ENCODE measurements at regions not wholly inside any gene's neighbourhood (a gene's known extent, or its start where the extent isn't known, plus 50 kb on each side); places are given as distances from the start of the nearest gene placed in this dataset.

DNA sequence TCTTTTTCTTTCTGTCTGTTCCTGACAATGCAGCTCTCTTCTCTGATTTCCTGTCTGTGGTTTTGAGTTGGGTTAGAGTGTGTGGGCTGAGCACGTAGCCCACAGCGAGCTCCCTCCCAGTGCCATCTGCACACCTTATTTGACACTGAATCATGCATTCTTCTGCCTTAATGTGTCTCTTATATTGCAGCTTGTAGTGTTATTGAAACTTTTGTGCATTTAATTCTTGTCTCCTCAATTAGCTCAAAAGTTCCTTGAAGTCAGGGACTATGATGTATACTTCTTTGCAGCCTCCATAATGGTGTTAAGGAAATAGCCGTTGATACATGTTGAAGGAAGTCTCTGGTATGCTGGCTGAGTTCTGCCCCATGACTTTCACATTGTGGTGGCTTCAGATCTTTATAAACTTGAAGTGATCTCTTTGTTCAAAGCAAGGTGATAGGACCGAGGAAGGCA is 576.2 kb upstream of the CLINT1 start:
- DNase-seq: no peak

DNA sequence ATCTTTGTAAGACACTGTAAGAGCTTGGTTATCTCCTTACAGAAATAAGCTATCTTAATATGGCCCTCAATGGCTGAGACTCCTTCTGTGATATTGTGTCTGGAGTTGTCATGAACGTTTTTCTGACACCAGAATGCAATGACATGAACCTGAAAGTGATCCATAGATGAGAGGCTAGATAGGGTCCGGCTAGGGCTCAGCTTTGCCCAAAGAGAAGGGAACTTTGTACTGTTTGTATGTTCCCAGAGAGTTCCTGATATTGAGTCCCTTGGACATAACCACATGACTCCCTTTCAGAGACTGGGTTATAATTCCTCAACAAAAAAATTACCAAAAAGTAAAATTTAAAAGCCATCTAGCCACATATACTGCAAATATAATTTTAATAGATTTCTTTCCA is 575.8 kb upstream of the CLINT1 start:
- DNase-seq: no peak

DNA sequence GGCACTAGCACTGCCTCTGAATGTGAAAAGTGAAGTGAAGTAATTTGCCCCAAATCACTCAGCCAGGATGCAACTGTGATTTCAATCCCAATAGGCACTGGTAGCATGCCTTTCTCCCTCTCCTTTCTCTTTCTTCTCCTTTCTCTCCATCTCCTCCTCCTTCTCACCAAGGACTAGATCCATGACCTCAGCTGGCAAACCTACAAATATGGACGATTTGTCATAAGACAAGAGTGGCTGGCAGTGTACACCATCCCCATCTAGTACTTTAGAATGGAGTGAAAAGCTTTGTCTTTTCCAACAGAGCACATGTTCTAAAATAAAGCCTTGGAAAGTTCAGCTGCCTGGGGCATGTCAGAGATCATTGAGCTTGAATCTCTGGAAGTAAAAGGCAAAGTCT is 574.7 kb upstream of the CLINT1 start:
- no peak for DNase-seq

DNA sequence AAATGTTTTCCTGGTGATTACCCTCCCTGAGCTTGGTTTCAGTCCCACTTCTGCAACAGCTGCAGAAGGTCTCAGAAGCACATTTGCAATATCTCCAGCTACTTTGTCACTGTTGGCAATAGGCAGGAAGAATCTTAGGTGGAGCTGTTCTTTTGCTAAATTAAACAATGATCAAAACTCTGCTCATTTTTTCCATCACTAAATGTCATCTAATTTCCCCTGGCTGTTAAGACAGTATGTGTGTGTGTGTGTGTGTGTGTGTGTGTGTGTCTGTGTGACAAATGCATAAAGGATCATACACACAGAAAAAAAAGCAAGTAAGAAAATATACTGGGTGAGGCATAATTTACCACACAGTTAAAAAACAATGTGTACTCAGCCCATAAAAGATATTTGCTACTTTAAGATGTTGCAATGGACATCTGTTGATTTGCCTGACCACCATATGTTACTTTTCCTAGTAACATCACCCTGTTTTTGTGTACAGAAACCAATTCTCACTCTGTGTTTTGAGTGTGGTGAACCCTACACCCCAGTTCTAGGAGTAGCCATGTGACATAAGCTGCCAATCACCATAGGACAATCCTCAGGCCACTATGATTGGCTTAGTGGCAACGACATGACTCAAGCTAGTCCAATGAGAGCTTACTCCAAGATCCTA is 572.6 kb upstream of the CLINT1 start:
- no peak for DNase-seq

DNA sequence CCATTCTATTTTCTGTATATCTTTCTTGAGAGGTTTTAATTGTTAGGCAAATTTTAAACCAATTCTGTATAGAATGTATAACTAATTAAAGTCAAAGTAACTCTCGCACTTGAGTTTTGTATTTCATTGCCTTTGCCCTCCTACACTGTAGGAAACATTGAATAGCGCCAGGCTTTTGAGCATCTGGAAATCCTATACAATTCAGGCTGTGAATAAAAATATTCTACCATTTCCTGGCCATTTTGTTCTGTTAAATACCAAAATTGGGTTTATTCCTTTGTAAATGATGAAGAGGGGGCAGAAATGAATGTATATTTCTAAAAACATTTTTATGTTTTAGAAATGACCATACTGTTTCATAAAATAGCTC is 571.8 kb upstream of the CLINT1 start:
- DNase-seq: no peak

DNA sequence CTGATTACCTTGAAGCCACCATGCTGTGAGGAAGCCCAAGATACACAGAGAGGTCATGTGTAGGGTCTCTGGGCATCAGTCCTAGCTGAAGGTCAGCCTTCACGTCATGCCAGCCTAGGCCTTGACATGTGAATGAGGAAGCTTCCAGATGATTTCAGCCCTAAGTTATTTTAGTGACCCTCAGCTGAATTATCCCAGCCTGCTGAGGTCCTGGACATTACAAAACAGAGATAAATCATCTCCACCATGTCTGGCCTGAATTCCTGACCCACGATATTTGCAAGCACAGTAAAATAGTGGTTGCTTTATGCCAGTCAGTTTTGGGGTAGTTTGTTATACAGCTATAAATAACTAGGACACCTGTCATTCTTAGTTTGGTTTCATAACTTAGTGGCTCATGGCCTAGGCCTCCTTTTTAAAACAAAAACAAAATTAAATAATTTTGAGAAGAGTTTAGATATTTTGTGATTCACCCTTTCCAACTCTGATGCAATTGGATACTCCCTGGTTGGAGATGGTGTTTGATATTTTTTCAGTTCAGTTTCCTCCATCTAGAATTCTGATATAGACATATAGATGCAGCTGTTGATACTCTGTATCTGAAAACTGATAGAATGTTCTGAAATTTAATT is 571.3 kb upstream of the CLINT1 start:
- DNase-seq: no peak

DNA sequence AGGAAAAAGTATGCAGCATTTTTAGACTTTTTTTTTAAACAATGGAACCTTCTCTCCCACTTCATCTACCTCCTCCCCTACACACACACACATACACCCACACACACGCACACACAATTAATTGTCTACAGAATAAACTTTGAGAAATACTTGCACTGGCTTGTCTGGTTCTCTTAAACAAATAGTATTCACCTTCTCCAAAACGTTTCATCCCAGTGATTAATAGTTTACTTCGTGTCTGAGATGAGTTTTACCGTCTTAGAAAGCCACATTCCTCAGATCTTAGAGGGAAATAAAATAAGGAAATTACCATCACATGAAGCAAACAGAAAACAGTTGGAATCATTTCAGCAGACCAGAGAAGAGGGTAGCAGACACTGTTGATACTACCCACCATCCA is 570.6 kb upstream of the CLINT1 start:
- no peak for DNase-seq

DNA sequence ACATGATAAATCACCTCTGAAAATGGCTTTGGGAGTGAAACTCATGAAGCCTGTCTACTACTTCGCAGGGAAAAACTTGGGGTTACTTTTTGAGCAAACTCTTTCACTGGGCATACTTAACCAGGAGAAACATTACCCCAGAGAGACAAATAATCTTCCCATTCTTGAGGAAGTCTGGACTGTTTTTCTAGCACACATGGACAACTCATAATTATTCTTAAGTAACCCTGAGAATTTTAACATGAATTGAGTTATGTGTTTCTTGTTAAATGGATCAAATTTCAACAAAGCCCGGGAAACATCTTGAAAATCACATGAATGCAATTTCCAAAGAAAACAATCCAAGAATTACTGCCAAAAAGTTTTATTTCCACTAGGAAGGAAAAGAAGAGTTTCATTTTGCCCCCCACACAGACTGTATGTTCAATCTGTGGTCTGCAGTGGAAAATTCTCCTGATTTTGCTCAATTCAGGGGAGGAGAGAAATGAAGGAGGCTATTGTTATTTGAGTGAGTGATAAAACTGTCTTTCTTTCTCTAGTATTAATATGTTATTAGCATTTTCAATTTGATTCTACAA is 564.8 kb upstream of the CLINT1 start:
- DNase-seq: no peak

DNA sequence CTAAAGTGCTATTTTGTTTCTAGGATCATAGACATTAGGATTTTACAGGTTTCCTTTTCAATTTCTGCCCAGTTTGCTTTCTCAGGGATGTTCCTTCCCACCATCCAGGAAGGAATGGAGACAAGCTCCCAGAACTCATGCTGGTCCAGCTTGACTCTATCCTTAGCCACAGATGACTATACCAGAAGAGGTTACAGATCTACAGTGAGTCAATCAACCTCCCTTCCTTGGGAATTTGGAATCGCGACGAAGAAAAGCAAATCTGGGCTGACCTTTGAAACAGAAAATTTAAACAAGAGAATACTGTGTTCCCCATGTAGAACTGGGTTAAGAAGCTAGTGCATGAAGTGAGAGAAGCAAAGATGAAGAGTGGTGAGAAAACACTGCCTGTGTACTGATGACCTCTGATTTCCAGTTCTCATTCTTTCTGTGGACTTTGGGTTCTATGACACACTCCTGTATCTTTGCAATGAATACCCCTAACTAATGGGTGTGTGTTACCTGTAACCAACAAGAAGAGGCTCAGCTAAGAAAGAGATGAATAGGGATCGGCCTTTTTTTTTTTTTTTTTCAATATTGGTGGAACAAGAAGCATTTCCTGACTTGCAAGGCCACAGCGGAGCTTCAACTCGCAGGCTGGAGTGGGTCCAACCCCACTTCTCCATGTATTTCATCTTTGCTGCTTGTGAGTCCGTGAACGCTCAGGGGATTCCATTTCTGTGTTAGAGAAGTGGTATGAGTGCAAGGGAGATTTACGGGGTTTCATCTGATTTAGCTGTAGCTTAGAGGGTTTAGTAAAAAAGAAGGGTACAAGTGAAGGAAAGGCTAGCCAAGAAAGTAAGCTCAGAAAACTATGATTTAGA is 563.9 kb upstream of the CLINT1 start:
- DNase-seq: no peak

DNA sequence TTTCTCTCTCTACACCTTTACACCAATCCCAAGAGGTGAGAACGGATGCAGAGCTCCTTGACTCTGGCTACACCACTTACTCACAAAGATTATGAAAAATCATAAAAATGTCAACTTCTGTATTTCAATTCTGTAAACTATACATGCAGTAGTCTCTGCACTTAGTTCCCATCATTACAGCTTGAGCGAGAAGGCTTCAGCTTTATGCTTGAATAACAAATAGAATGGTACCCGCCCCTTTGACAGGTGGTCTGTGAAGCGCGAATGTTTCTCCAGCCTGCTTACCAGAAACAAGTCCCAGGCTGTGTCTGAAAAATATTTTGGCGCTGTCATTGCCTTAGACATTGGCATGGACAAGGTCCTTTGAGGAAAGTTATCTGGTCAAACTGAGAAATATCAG is 562.4 kb upstream of the CLINT1 start:
- DNase-seq: no peak

DNA sequence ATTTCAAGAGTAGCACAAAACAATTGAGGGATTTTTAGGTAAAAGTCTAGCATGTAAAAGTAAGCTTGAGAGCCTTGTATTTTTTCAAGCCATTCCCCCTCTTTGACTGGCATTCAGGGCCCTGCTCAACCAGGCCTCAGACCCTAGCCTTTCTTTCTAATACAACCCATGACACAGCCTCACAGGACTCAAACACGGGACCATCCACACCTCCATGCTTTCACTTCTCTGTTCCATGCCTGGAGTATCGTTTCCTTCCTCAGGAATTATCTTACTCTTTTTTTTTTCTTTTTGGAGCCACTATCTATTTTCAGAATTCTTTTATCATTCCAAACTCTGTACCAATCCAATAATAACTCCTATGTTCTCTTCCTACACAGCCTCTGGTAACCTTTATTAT is 560.2 kb upstream of the CLINT1 start:
- DNase-seq: no peak

DNA sequence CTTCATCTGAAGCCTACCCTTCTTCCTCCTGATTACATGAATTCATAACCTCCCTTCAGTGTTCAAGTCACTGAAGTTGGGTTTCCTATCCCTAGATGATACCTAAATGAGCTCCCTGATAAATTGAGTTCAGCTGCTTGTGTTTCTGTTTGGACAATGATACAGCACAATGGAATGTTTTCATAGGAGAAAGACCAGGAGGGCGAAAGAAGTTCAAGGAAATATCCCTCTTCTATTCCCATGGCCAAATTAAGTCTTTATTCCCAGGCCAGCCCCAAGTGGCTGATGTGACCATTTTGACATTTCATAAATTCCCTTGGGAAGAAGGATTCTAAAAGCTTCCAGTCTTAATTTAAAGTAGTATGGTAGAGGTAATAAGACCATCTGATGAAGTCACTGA is 555.8 kb upstream of the CLINT1 start:
- DNase-seq: no peak

DNA sequence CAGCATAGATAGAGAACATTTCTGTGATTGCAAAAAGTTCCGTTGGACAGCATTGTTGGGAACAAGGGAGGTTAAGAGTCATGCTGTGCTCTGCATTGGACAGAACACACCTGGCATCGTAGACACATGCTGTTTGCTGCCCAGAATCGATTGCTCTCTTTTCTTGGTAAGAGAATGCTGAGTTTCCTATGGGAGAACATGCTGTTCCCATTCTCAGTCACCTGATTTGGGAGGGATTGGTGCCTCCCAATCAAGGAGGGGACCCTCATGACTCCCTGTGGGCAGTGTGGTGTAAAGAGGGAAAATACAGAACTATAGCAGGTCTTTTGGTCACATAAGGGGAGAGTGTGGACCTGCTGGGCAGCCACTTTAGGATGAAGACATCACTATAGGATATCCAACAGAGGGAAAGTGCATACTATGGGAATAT is 555.4 kb upstream of the CLINT1 start:
- no peak for DNase-seq

DNA sequence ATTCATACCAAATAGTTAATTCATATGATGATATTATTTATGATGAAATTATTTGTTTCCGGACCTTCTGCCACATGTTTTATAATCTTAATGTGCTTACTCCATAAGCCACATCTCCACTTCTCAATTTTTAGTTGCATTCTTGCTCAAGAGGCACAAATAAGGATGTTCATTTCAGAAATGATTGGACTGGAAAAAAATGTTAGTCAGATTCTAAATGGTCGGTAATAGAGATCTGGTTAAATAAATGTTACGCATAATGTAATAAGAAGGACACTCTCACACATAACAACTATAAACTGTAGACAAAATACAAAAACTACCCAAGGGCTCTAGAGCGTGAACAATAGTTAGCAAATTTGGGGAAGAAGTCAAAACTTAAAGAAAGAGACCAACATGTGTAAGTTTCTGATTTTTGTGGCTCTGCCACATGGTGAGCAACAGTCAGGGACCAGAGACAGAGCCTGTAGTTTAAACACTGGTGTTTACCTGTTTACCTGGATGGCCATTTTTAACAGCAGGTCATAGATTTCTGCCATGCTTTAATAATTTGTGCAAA is 554.3 kb upstream of the CLINT1 start:
- DNase-seq: no peak

DNA sequence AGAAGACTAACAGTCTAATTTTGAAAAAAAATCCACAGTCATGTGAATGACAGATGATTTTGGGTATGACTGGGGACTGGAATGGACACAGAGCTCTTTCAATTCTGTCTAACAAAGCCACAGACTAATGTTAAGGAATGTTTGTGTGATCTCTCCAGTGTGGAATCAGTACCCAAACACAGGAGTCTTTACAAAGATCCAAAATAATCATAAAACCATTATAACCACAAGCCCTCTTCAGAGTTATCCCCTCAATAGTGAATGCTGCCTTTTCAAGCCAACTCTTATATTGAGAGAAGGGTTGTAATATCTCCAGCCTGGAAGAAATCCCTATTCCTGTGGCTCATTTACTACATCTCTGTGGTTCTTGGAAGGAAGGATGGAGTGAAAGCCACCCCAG is 552.0 kb upstream of the CLINT1 start:
- DNase-seq: no peak

DNA sequence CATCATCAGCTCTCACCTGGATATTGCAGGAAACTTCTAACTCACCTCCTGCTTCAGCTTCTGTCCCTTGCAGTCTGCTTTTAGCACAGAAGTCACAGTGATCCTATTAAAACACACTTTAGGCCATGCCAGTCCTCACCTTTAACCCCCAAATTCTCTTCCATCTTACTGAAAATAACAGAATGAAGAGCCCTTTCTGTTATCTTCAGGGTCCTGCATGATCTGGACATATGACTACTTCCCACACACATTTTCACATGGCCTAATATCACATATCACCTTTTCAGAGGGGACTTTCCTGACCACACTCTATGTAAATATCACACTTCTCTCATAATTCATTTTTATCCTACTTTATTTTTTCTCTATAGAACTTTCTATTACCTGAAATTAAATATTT is 550.6 kb upstream of the CLINT1 start:
- DNase-seq: no peak

DNA sequence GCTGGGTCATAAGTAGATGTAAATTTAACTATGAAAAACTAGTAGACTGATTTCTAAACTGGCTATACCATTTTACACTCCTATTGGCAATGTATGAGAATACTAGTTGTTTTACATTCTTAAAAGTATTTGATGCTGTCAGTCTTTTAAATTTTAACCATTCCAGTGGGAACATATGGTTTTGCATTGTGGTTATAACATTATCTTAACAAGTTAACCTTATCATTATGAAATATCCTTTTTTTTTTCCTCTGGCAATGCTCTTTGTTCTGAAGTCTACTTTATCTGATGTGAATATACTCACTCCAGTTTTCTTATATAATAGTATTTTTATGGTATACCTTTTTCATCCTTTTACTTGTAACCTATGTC is 548.9 kb upstream of the CLINT1 start:
- DNase-seq: no peak

DNA sequence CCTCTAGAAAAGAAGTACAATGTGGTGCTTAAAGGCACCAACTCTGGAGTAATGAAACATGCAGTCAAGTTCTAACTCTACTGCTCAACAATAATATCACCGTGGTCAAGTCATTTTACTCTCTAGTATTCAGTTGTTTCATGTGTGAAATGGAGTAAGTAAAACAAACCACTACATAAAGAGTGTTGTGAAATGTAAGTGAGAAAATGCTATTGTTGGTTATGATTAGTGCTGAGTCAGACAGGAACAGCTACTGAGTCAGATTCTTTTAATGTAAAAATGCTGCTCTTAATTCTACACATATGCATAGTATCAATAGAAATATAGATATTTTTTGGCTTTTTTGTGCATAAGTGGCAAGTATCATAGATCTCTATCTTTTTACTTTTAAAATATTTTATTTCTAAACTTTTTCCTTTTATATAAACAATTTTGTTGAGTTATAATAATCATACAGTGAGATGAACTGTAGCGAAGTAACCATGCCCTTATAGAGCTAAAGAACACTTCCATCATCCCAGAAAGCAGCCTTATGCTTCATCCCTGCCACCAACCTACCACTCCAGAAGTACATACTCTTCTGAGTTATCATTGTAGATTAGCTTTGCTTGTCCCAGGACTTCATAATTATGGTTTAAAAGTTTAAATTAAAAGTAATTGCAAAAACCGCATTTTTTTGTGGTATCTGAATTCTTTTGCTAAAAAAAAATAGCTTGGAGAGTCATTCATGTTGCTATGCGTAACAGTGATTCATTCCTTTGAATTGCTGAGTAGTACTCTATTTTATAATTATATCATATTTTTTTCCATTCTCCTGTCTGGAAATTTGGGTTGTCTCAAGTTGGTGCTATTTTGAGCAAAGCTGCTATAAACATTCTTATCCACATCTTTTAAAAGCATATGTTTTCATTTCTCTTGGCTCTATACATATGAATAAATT is 548.2 kb upstream of the CLINT1 start:
- no peak for DNase-seq

DNA sequence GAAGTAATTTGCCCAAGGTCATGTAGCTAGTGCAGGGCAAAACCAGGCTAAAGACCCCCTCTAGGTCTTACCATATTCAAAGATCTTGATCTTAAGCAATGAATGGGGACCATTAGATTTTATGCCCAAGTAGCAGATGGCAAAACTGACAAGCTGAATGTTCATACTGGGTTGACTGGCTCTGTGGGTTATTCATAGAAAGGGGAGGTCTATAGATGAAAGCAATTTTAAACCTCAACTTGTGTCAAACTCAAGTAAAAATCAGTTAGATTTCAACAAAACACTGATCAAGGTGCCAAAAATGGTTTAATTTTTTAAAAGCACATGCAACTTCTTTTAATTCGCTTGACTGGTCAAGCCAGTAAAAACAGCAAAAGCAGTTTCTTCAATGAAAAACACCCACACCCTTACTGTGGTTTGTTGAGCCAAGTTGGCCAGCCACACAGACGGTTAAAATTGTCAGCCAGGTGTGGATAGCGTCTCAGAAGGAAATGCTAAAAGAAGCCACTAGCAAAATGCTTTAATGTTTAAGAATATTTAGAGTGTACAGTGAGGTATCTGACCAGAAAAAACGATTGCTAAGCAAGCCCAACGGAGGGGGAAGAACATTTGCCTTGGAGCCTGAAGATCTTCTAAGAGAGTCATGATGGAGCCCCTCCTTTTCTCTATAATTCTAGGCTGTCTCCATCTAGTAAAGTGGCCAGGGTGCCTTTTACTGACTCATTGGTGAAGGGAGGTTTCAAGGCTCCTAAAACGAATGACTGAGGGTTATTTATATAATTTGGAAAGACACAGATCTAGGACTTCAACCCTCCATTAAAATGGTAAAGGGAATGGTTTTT is 539.6 kb upstream of the CLINT1 start:
- DNase-seq: no peak

DNA sequence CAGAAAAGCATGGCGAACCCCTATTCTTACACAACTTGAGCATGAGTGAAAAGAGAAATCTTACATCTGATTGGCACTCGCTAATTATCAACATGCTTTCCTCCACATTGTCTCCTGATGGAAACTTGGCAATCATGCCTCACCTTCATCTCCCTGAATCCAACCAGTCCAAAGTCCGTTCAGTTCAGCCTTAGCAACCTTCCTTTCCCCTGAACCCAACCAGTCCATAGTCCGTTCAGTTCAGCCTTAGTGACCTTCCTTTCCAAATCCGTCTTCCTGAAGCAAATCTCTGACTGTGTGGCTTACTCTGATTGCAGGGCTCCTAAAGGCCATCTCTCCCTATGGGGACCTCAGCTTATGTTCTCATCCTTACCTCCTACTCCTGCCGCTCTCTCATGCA is 538.3 kb upstream of the CLINT1 start:
- no peak for DNase-seq

DNA sequence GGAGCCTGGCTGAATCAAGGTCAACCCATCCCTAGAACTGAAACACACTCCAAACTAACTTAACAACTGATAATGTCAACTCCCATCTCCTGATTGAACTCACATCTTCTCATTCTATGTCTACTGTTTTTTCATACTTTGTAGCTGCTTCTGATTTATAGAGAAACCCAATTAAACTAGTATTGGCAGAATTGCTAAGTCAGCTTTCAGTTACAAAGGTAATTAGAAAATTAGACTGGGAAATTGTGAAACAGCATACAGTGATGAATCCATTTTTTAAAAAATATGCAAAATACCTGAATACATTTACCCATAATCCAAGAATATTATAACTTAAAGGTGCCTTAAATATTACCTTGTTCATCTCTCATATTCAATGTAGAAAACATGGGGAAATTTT is 535.2 kb upstream of the CLINT1 start:
- no peak for DNase-seq

Data from NCI-H1436 treated with DMSO at 0.1 percent for 48 hours (cell line).